Caco-2 (cell line): ENCODE measurements at regions not wholly inside any gene's neighbourhood (a gene's known extent, or its start where the extent isn't known, plus 50 kb on each side); places are given as distances from the start of the nearest gene placed in this dataset.

Source experiments
- BruUV-seq: library from RNA; stranded (reverse); fragments of 400-500 nt; replicated peaks from 2 replicates; lab custom pipeline; 2021; lab: Mats Ljungman, UMichigan
- CTCF ChIA-PET: fragments of 300-600 bp; sonication (Branson Sonifier 250); formaldehyde crosslinking; loops from one replicate; lab custom pipeline; 2022; ENCODE audit warnings: antibody characterized with exemption; lab: Charles Lee
- POLR2A ChIA-PET: fragments of 300-600 bp; sonication (Branson Sonifier 250); formaldehyde crosslinking; loops from one replicate; lab custom pipeline; 2022; ENCODE audit warnings: antibody characterized with exemption; lab: Charles Lee
- DNase-seq, 2 experiments: peaks; one replicate each; pipeline versions ENCODE4 v3.0.0 to v3.0.0-alpha.2; 2020 to 2022
- H3K27me3 ChIP-seq: replicated peaks from 2 replicates; pipeline ENCODE4 v1.6.0; 2011; ENCODE audit warnings: low read length; ENCODE audit not compliant: control insufficient read depth, insufficient read depth
- H3K36me3 ChIP-seq: 2 replicates; pipeline ENCODE4 v1.5.1; 2011; ENCODE audit warnings: low read length; ENCODE audit not compliant: control insufficient read depth, insufficient read depth
- H3K4me1 ChIP-seq: fragments of 250-450 bp; sonication (Bioruptor Pico); 2 replicates; pipeline ENCODE4 v1.5.1; 2020; ENCODE audit warnings: mild to moderate bottlenecking
- H3K4me3 ChIP-seq: 2 replicates; pipeline ENCODE4 v1.5.1; 2011; ENCODE audit warnings: low read depth, mild to moderate bottlenecking, control low read depth, low read length
- H3K9me3 ChIP-seq: fragments of 250-450 bp; sonication (Bioruptor Pico); 2 replicates; pipeline ENCODE4 v1.5.1; 2020; ENCODE audit warnings: mild to moderate bottlenecking, moderate library complexity
- H3K27ac Mint-ChIP-seq: one replicate; pipeline ENCODE4 v1.8.0; 2022; ENCODE audit warnings: mixed read lengths; ENCODE audit not compliant: unreplicated experiment
- H3K27me3 Mint-ChIP-seq: one replicate; pipeline ENCODE4 v1.8.0; 2022; ENCODE audit warnings: mixed read lengths; ENCODE audit not compliant: insufficient read depth, unreplicated experiment
- H3K36me3 Mint-ChIP-seq: one replicate; pipeline ENCODE4 v1.8.0; 2022; ENCODE audit warnings: mild to moderate bottlenecking, mixed read lengths; ENCODE audit not compliant: insufficient read depth, unreplicated experiment
- H3K4me1 Mint-ChIP-seq: one replicate; pipeline ENCODE4 v1.8.0; 2022; ENCODE audit warnings: low read depth, mixed read lengths; ENCODE audit not compliant: unreplicated experiment
- H3K4me3 Mint-ChIP-seq: one replicate; pipeline ENCODE4 v1.8.0; 2022; ENCODE audit warnings: mild to moderate bottlenecking, moderate library complexity, mixed read lengths; ENCODE audit not compliant: unreplicated experiment
- H3K9me3 Mint-ChIP-seq: one replicate; pipeline ENCODE4 v1.8.0; 2022; ENCODE audit warnings: mixed read lengths; ENCODE audit not compliant: unreplicated experiment
- intact Hi-C: fragments of 100-400 bp; cut with micrococcal nuclease; formaldehyde crosslinking; loops from one replicate; pipeline ENCODE4 v1.10.0; 2022; ENCODE audit not compliant: unreplicated experiment
- TF ChIP-seq, protein P1 (sequence below), 2 experiments: fragments of 200-600 bp in 1 of 2; IDR thresholded peaks; 1 replicate in 1 of 2; 2 replicates in 1 of 2; pipeline versions ENCODE4 v1.5.1 to v1.8.0; 2011 to 2022; ENCODE audit warnings: antibody characterized with exemption in 1 of 2, control low read depth in 1 of 2, inconsistent platforms in 1 of 2, low read depth in 1 of 2, low read length in 1 of 2, mild to moderate bottlenecking in 1 of 2, moderate library complexity in 1 of 2; ENCODE audit not compliant: insufficient read depth in 1 of 2, severe bottlenecking in 1 of 2, unreplicated experiment in 1 of 2

DNA sequence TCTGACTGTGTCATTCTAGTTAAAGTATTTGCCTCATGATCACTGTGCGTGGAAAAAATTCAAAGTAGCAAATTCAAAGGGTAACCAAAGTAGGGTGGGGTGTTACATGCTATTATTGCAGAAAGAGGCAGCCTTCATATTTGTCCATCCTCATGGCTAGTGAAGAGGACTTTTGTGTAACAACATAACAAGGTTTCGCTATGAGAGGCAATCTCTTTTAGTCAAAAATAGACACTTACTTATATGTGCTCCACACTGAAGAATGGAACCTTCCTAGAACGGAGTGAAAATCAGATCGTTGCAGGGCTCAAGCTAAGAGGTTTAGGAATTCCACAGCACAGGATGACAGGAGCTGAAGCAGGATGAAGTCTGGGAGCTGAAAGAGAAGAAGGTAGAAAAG, 345.1 kb upstream of the CBLB start:
- Histone ChIP-seq H3K27me3 (no peaks in the 10 kb centered on the region), H3K4me1 (0 out of 2 replicates have a peak, but pooled peaks cover 4% of the 10 kb centered on the region), H3K4me3 (no peak overlapping the region), H3K9me3 (no peaks in the 10 kb centered on the region), H3K36me3 (no peaks in the 10 kb centered on the region)
- Mint-ChIP-seq H3K27me3 (no peaks in the 10 kb centered on the region), H3K4me1 (no peaks in the 10 kb centered on the region), H3K9me3 (no peaks in the 10 kb centered on the region), H3K4me3 (no peak overlapping the region), H3K36me3 (no peaks in the 10 kb centered on the region), H3K27ac (no peak overlapping the region)
- TF ChIP-seq, protein P1, sequence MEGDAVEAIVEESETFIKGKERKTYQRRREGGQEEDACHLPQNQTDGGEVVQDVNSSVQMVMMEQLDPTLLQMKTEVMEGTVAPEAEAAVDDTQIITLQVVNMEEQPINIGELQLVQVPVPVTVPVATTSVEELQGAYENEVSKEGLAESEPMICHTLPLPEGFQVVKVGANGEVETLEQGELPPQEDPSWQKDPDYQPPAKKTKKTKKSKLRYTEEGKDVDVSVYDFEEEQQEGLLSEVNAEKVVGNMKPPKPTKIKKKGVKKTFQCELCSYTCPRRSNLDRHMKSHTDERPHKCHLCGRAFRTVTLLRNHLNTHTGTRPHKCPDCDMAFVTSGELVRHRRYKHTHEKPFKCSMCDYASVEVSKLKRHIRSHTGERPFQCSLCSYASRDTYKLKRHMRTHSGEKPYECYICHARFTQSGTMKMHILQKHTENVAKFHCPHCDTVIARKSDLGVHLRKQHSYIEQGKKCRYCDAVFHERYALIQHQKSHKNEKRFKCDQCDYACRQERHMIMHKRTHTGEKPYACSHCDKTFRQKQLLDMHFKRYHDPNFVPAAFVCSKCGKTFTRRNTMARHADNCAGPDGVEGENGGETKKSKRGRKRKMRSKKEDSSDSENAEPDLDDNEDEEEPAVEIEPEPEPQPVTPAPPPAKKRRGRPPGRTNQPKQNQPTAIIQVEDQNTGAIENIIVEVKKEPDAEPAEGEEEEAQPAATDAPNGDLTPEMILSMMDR (IDR thresholded peaks at IDR 0.05; ENCODE audit: insufficient read depth in 1 of 2, low read depth in 1 of 2, low read length in 1 of 2, severe bottlenecking in 1 of 2, unreplicated experiment in 1 of 2), result no peak
- ChIA-PET POLR2A (no interaction called here), CTCF (no interaction called here)
- DNase-seq, result no peak
- no TSS peak for BruUV-seq
- intact Hi-C loops, result no loop called here

DNA sequence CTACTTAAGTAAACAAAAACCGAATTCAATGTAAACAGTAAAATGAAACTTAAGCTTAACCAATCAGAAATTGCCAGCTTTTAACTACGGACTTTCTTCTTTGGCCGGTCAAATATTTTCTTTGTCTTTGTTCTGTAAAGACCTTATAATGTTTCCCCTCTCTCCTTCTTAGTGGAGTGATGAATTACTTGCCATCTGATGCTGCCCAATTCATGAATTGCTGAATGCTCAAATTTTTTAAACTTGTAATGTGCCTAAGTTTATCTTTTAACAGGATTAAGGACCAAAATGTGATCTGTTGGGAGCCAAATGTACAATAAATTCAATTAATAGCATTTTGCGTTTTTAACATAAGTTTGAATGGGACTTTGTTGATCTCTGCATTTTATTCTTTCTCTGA, 345.8 kb upstream of the CBLB start:
- Mint-ChIP-seq H3K36me3 (no peaks in the 10 kb centered on the region), H3K27me3 (no peaks in the 10 kb centered on the region), H3K4me3 (no peak overlapping the region), H3K27ac (no peak overlapping the region), H3K9me3 (no peaks in the 10 kb centered on the region), H3K4me1 (no peaks in the 10 kb centered on the region)
- Histone ChIP-seq H3K4me1 (0 out of 2 replicates have a peak, but pooled peaks cover 4% of the 10 kb centered on the region), H3K9me3 (no peaks in the 10 kb centered on the region), H3K27me3 (no peaks in the 10 kb centered on the region), H3K4me3 (no peak overlapping the region), H3K36me3 (no peaks in the 10 kb centered on the region)
- intact Hi-C loops, result no loop called here
- CTCF ChIA-PET, result no interaction called here
- no peak for DNase-seq
- TF ChIP-seq, protein P1 (IDR thresholded peaks at IDR 0.05; ENCODE audit: insufficient read depth in 1 of 2, low read depth in 1 of 2, low read length in 1 of 2, severe bottlenecking in 1 of 2, unreplicated experiment in 1 of 2), result no peak
- BruUV-seq, result no TSS peak
- POLR2A ChIA-PET, result no interaction called here

DNA sequence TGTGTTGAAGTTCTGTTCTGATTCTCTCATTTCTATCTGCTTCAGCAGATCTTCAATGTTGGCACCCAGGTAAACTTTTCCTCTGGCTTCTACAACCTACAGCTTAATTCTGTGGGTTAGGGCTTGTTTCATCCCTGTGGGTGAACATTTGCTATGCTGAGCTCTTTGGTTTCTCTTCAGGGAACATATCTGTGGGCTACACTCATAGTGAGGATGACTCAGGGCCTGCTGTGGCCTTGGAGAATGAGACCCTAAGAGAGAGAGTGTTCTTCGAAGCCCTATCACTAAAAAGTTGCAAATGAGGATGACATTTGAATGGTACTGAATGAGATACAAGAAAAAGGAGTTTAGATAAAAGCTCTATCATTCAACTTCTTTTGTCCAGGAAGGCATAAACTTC, 346.2 kb upstream of the CBLB start:
- H3K9me3 Mint-ChIP-seq, result no peaks in the 10 kb centered on the region

More for the DNA sequence above, 346.2 kb upstream of the CBLB start:
- TF ChIP-seq, protein P1 (IDR thresholded peaks at IDR 0.05; ENCODE audit: insufficient read depth in 1 of 2, low read depth in 1 of 2, low read length in 1 of 2, severe bottlenecking in 1 of 2, unreplicated experiment in 1 of 2), result no peak
- Mint-ChIP-seq H3K36me3 (no peaks in the 10 kb centered on the region), H3K27ac (no peak overlapping the region), H3K4me3 (no peak overlapping the region), H3K4me1 (no peaks in the 10 kb centered on the region), H3K27me3 (no peaks in the 10 kb centered on the region)
- peaks cover 4% of the 10 kb centered on the region; the same call in 1 of the 2 replicates for H3K9me3 ChIP-seq
- CTCF ChIA-PET, result no interaction called here
- 0 out of 2 replicates have a peak, but pooled peaks cover 4% of the 10 kb centered on the region for H3K4me1 ChIP-seq
- no peak overlapping the region for H3K4me3 ChIP-seq
- no peaks in the 10 kb centered on the region for H3K27me3 ChIP-seq
- no TSS peak for BruUV-seq
- intact Hi-C loops, result no loop called here
- no peak for DNase-seq
- H3K36me3 ChIP-seq, result no peaks in the 10 kb centered on the region
- POLR2A ChIA-PET, result no interaction called here
